Smooth muscle cell (in vitro differentiated cells): ENCODE measurements at regions not wholly inside any gene's neighbourhood (a gene's known extent, or its start where the extent isn't known, plus 50 kb on each side); places are given as distances from the start of the nearest gene placed in this dataset.

ENCODE experiments used
- DNase-seq: peaks from one replicate; lab custom pipeline; 2025; ENCODE audit not compliant: unreplicated experiment; lab: John Stamatoyannopoulos, UW
- H2AFZ ChIP-seq: fragments of 200-600 bp; sonication (generic); 2 replicates; pipeline ENCODE4 v1.6.0; 2016; ENCODE audit warnings: antibody characterized with exemption, low read depth, mild to moderate bottlenecking
- H3F3A ChIP-seq: fragments of 200-600 bp; sonication (generic); 2 replicates; pipeline ENCODE4 v1.6.0; 2017; ENCODE audit warnings: antibody characterized with exemption, low read depth
- H3K27ac ChIP-seq: fragments of 200-600 bp; sonication (generic); 2 replicates; pipeline ENCODE4 v1.5.1; 2016; ENCODE audit warnings: low read depth, mild to moderate bottlenecking
- H3K27me3 ChIP-seq: fragments of 200-600 bp; sonication (generic); 2 replicates; pipeline ENCODE4 v1.6.1; 2016; ENCODE audit warnings: low read depth, mild to moderate bottlenecking
- H3K36me3 ChIP-seq: fragments of 200-600 bp; sonication (generic); 2 replicates; pipeline ENCODE4 v1.5.1; 2016; ENCODE audit warnings: low read depth
- H3K4me1 ChIP-seq: fragments of 200-600 bp; sonication (generic); 2 replicates; pipeline ENCODE4 v1.5.1; 2016; ENCODE audit warnings: low read depth
- H3K4me2 ChIP-seq: fragments of 200-600 bp; sonication (generic); 2 replicates; pipeline ENCODE4 v1.6.0; 2016; ENCODE audit warnings: mild to moderate bottlenecking
- H3K4me3 ChIP-seq: fragments of 200-600 bp; sonication (generic); 2 replicates; pipeline ENCODE4 v1.5.1; 2016; ENCODE audit warnings: mild to moderate bottlenecking
- H3K79me2 ChIP-seq: fragments of 200-600 bp; sonication (generic); 2 replicates; pipeline ENCODE4 v1.6.0; 2016; ENCODE audit warnings: low read depth, mild to moderate bottlenecking
- H3K9ac ChIP-seq: fragments of 200-600 bp; sonication (generic); 2 replicates; pipeline ENCODE4 v1.6.0; 2016; ENCODE audit warnings: low read depth
- H3K9me3 ChIP-seq: fragments of 200-600 bp; sonication (generic); replicated peaks from 2 replicates; pipeline ENCODE4 v1.5.1; 2016; ENCODE audit warnings: low read depth
- H4K20me1 ChIP-seq: fragments of 200-600 bp; sonication (generic); 2 replicates; pipeline ENCODE4 v1.6.0; 2016; ENCODE audit warnings: low read depth
- WGBS: methylation state at CpG from one replicate; pipeline ENCODE4 v1.1.7; 2016; ENCODE audit warnings: low lambda C conversion rate; 5-methylcytosine and 5-hydroxymethylcytosine counted together
- TF ChIP-seq, protein P1 (sequence below): fragments of 200-600 bp; sonication (generic); IDR thresholded peaks from 2 replicates; pipeline ENCODE4 v1.5.1; 2017; ENCODE audit warnings: borderline replicate concordance, mild to moderate bottlenecking, antibody characterized with exemption; ENCODE audit not compliant: insufficient read depth, poor library complexity, severe bottlenecking

DNA sequence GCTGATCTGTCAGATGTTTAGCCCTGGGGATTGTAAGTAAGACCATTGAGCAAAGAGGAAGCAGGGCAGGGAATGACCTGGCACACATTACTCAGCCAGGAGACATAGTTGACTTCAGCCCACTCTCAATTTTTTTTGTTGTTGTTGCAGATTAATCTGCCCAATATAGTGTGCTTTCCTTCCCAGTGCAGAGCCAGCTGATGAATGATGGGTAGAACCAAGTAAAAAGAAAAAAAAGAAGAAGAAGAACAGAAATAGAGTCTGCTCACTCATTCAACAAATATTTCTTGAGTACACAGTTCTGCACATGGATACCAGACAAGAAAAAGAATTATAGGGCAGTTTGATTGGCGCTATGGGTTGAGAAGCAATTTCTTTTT, 292.7 kb downstream of the ETS1 start:
- Histone ChIP-seq H3K27me3 (no peaks in the 10 kb centered on the region), H3K9ac (no peak overlapping the region), H3K9me3 (no peaks in the 10 kb centered on the region), H3K4me3 (no peak overlapping the region), H3K27ac (no peak overlapping the region), H3K4me1 (peaks cover 7% of the 10 kb centered on the region), H2AFZ (no peak overlapping the region), H3K79me2 (no peaks in the 10 kb centered on the region), H3F3A (peaks cover 10% of the 10 kb centered on the region), H4K20me1 (no peaks in the 10 kb centered on the region), H3K36me3 (no peaks in the 10 kb centered on the region), H3K4me2 (peak overlapping the region; percentile 36)
- no peak for DNase-seq
- TF ChIP-seq, protein P1, sequence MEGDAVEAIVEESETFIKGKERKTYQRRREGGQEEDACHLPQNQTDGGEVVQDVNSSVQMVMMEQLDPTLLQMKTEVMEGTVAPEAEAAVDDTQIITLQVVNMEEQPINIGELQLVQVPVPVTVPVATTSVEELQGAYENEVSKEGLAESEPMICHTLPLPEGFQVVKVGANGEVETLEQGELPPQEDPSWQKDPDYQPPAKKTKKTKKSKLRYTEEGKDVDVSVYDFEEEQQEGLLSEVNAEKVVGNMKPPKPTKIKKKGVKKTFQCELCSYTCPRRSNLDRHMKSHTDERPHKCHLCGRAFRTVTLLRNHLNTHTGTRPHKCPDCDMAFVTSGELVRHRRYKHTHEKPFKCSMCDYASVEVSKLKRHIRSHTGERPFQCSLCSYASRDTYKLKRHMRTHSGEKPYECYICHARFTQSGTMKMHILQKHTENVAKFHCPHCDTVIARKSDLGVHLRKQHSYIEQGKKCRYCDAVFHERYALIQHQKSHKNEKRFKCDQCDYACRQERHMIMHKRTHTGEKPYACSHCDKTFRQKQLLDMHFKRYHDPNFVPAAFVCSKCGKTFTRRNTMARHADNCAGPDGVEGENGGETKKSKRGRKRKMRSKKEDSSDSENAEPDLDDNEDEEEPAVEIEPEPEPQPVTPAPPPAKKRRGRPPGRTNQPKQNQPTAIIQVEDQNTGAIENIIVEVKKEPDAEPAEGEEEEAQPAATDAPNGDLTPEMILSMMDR = no peak
- 71% methylated on average over 1 of the region's 1 CpG for WGBS

DNA sequence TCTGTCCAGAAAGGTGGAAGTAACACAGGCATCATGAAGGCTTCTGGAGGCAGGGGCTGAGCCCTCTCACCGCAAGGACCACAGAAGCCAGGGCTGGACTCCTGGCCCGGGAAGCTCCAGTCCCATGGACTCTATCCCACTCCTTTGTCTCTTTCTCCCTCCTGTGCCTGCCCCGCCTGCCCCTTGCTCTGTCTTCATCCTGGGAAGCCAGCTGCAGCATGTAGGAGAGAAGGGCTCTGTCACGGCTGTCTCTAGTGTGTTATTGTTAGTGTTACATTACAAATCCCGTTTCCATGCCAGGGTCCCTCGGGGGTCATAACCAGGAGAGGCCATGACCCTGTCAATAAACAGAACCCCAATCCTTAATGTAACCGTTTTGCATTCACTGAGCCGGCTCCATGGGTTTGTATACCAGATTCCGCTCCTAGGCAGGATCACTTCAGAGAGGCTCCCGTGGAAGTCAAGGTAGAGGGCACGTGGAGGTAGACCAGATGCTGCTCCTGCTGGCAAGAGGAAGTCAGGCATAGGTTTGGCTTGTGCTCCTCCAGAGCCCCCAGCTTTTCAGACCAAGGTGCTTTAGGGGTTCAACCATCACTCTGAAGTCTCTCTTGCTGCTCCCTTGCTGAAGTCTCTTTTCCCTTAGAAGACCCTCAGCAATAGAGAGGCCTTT, 293.2 kb downstream of the ETS1 start:
- H3K4me3 ChIP-seq = no peak overlapping the region
- H3K4me1 ChIP-seq = peaks cover 3% of the 10 kb centered on the region
- DNase-seq = no peak
- H3F3A ChIP-seq = peaks cover 6% of the 10 kb centered on the region
- no peak overlapping the region for H3K27ac ChIP-seq
- H3K4me2 ChIP-seq = no peak overlapping the region
- no peaks in the 10 kb centered on the region for H3K27me3 ChIP-seq
- 96% methylated on average over 11 of the region's 11 CpGs for WGBS
- no peaks in the 10 kb centered on the region for H4K20me1 ChIP-seq
- TF ChIP-seq, protein P1 = no peak
- H3K9me3 ChIP-seq = no peaks in the 10 kb centered on the region
- no peaks in the 10 kb centered on the region for H3K79me2 ChIP-seq
- no peaks in the 10 kb centered on the region for H3K36me3 ChIP-seq
- H2AFZ ChIP-seq = no peak overlapping the region
- no peak overlapping the region for H3K9ac ChIP-seq

DNA sequence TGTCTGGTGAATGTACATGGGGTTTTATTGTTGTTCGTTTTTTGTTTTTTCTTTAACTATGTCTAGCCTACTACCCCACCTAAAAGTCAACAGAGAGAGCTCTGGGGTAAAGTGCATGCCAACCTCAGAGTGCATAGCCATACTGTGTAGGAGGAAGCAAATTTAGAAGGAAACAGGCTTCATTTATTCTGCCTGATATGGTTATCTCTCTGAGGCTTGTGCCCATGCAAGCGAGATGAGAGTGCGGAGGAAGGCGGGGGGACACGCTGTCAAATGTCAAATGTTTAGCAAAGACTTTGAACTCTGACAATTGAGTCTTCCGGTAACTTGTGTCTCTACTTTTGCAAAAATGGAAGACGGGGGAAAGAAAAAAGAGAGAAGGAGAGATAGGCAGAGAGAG, 295.5 kb downstream of the ETS1 start:
- TF ChIP-seq, protein P1 = no peak
- no peak for DNase-seq
- H3F3A ChIP-seq = peaks cover 6% of the 10 kb centered on the region
- no peaks in the 10 kb centered on the region for H3K27me3 ChIP-seq
- 58% methylated on average over 7 of the region's 7 CpGs for WGBS
- no peaks in the 10 kb centered on the region for H4K20me1 ChIP-seq
- H3K36me3 ChIP-seq = no peaks in the 10 kb centered on the region
- no peak overlapping the region for H3K27ac ChIP-seq
- peak overlapping the region; percentile 45 for H3K4me2 ChIP-seq
- no peak overlapping the region for H2AFZ ChIP-seq
- no peak overlapping the region for H3K9ac ChIP-seq
- peaks cover 3% of the 10 kb centered on the region for H3K4me1 ChIP-seq
- no peaks in the 10 kb centered on the region for H3K79me2 ChIP-seq
- no peaks in the 10 kb centered on the region for H3K9me3 ChIP-seq
- H3K4me3 ChIP-seq = no peak overlapping the region

DNA sequence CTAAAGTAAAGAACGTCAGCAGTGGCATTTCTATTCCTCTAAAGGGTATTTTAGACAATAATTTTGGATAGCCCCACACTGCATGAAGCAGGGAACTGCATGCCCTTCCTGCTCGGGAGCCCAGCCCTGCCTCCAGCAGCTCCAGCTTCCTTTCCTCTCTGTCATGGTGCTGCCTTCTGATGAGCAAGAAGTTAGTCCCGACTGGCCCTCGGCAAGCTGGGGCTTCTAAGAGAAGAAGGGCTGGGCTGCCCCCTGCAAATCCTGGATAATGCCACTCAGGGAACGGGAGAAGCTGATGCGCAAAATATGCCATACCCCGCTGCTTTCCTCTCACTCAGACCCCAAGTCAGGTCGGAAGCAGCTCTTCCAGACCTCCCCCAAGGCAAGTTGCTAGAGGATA, 296.4 kb downstream of the ETS1 start:
- H3K79me2 ChIP-seq = no peaks in the 10 kb centered on the region
- H3K4me3 ChIP-seq = no peak overlapping the region
- WGBS = 33% methylated on average over 8 of the region's 8 CpGs
- H3K9ac ChIP-seq = no peak overlapping the region
- no peaks in the 10 kb centered on the region for H4K20me1 ChIP-seq
- TF ChIP-seq, protein P1 = no peak
- H3K9me3 ChIP-seq = no peaks in the 10 kb centered on the region
- peak overlapping the region; percentile 35 for H3K4me2 ChIP-seq
- H3K36me3 ChIP-seq = no peaks in the 10 kb centered on the region
- H3K27ac ChIP-seq = peak overlapping the region; percentile 20
- peaks cover 3% of the 10 kb centered on the region for H3K4me1 ChIP-seq
- peaks cover 6% of the 10 kb centered on the region for H3F3A ChIP-seq
- no peak overlapping the region for H2AFZ ChIP-seq
- no peaks in the 10 kb centered on the region for H3K27me3 ChIP-seq
- DNase-seq = no peak
